GM18867 (cell line): ENCODE measurements at regions not wholly inside any gene's neighbourhood (a gene's known extent, or its start where the extent isn't known, plus 50 kb on each side); places are given as distances from the start of the nearest gene placed in this dataset.
"Not testable (repeated sequence)": the region's sequence is repeated elsewhere in the genome, so short reads cannot be mapped to it uniquely, and the experiment has no call there.

Source experiments
- ATAC-seq: cut with Tn5 transposase; IDR thresholded peaks from one replicate; pipeline ENCODE4 v1.9.1; 2021; ENCODE audit warnings: mild to moderate bottlenecking, moderate library complexity; ENCODE audit not compliant: unreplicated experiment

GRCh38 chr6:106749609-106750008, 120.2 kb downstream of the QRSL1 start:
- no peak for ATAC-seq

DNA sequence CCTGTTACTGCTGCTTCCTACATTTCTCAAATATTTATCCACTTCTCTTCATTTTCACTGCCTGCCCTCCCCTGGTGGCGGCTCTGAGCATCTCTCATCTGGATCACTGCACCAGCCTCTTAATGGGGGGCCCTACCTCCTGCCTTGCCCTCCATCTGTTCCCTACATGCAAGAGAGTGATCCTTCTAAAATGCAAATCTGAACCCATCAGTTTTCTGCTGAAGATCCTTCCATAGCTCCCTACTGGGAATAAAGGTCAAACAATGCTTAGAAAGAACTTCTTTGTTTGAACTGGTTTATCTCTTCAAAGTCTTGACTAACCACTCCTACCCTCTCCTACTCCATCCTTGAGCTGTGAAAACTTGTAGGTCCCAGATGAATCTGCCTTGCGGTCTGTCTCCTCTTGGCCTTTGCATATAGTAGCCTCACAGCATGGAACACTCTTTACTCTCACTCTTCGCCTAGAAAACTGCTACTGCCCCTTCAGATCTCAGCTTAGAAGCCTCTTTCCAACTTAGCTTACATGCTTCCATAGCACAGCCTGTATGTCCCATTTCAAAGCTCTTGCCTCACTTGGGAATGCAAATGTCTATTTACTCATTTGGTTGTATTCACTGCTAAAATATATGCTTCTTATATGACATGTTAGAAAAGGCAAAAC, 119.3 kb downstream of the QRSL1 start:
- ATAC-seq, result no peak

- ATAC-seq, result no peak
Measured at GRCh38 chr6:106747139-106747538, 117.8 kb downstream of the QRSL1 start.

GRCh38 chr6:106746652-106747051, 117.3 kb downstream of the QRSL1 start:
- no peak for ATAC-seq

- no peak for ATAC-seq
Measured at GRCh38 chr6:106745824-106746582, 116.6 kb downstream of the QRSL1 start.

GRCh38 chr6:106745197-106745770, 115.9 kb downstream of the QRSL1 start:
- no peak for ATAC-seq

DNA sequence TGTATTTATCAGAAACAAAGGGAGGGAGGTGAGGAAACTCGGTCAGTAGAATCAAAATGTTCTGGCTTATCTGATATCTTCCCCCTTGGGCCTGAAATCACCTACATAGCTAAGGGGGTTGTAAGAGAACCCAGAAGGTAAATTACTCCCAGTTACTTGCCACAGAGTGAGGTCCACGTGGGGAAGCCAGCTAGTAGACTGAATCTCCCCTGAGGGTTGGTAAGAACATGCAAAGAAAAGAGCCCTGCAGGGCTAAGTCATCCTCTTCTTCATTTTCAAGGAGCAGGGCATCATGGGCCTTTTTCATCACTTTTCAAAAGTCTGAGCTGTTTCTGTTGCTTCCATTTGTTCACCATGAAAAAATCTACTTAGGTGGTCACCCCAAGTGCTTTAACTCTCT, 115.4 kb downstream of the QRSL1 start:
- ATAC-seq, result no peak

- not testable (repeated sequence) for ATAC-seq
Measured at GRCh38 chr6:106744029-106744428, 114.7 kb downstream of the QRSL1 start.

GRCh38 chr6:106743612-106744011, 114.2 kb downstream of the QRSL1 start:
- ATAC-seq, result no peak

GRCh38 chr6:106740287-106740686, 110.9 kb downstream of the QRSL1 start:
- ATAC-seq, result no peak

- no peak for ATAC-seq
Measured at GRCh38 chr6:106739387-106739786, 110.0 kb downstream of the QRSL1 start.

GRCh38 chr6:106736502-106736901, 107.1 kb downstream of the QRSL1 start:
- no peak for ATAC-seq

DNA sequence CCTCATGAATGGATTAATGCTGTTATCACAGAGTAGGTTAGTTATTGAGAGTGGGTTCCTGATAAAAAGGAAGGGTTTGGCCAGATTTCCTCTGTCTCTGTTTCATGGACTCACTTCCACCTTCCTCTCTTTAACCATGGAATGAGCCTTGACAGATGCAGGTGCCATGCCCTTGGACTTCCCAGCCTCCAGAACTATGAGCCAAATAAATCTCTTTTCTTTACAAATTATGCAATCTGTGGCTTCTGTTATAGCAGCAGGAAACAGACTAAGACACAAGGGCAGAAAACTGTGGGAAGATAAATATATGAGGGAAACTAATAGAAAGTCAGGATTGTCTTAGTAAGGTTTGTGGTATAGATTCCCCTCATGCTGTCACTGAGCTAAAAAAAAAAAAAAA, 106.5 kb downstream of the QRSL1 start:
- ATAC-seq, result no peak

DNA sequence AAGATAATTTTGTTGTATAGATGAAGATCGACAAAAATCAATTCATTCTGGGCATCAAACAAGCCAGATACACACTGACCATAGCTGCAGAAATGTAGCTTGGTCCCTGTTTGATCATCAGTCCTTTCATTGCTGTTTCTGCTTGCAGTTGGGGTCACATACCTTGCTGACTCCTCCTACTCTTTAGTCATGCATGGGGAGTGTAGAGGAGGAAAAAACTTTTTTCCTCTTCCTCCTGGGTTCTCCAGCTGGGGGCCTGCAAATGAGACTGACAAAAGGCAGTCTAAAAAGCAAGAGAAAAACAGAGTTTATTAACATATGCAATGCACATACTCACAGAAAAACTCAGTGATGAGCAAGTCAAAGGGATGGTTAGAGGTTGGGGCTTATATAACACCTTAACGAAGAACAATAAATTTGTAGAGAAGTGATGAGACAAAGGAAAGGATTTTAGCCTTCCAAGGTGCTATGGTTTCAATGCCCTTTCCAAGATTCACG, 105.8 kb downstream of the QRSL1 start:
- ATAC-seq, result no peak

GRCh38 chr6:106733386-106733785, 104.0 kb downstream of the QRSL1 start:
- no peak for ATAC-seq

- ATAC-seq, result no peak
Measured at GRCh38 chr6:106732376-106732940, 103.1 kb downstream of the QRSL1 start.

- no peak for ATAC-seq
Measured at GRCh38 chr6:106731843-106732160, 102.4 kb downstream of the QRSL1 start.

- no peak for ATAC-seq
Measured at GRCh38 chr6:106731144-106731842, 101.9 kb downstream of the QRSL1 start.

GRCh38 chr6:106730718-106731117, 101.3 kb downstream of the QRSL1 start:
- no peak for ATAC-seq

DNA sequence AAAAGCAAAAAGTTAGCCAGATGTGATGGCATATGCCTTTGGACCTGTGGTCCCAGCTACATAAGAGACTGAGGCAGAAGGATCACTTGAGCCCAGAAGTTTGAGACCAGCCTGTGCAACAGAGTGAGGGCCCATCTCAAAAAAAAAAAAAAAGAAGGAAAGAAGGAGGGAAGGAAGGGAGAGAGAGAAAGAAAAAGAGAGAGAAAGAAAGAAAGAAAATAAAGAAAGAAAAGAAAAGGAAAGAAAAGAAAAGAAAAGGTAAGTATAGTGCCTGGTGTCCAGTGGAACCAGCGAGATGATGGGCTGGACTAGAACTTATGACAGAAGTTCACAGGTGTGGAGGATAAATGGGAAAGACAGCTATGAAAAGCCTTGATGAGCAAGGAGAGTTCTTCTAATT, 100.9 kb downstream of the QRSL1 start:
- ATAC-seq, result no peak

GRCh38 chr6:106729841-106730240, 100.5 kb downstream of the QRSL1 start:
- ATAC-seq, result no peak
